CMK (cell line): ENCODE measurements at regions not wholly inside any gene's neighbourhood (a gene's known extent, or its start where the extent isn't known, plus 50 kb on each side); places are given as distances from the start of the nearest gene placed in this dataset.
"Not testable (repeated sequence)": the region's sequence is repeated elsewhere in the genome, so short reads cannot be mapped to it uniquely, and the experiment has no call there.

Experiments used
- DNase-seq: peaks from one replicate; pipeline ENCODE4 v3.0.0-alpha.2; 2010; ENCODE audit warnings: low read depth

GRCh38 chr14:49367696-49368095 is 218.5 kb downstream of the RPS29 start:
- DNase-seq: no peak

GRCh38 chr14:49366416-49366815 is 219.8 kb downstream of the RPS29 start:
- DNase-seq: no peak

GRCh38 chr14:49364752-49365117 is 221.4 kb downstream of the RPS29 start:
- no peak for DNase-seq

- no peak for DNase-seq
Observed at GRCh38 chr14:49363821-49364751, 222.1 kb downstream of the RPS29 start.

- DNase-seq: no peak
Observed at GRCh38 chr14:49362916-49363315, 223.3 kb downstream of the RPS29 start.

GRCh38 chr14:49339130-49339529 is 247.1 kb downstream of the RPS29 start:
- DNase-seq: no peak

- no peak for DNase-seq
Observed at GRCh38 chr14:49319810-49320209, 266.4 kb downstream of the RPS29 start.

- DNase-seq: no peak
Observed at GRCh38 chr14:49315570-49315969, 270.6 kb downstream of the RPS29 start.

GRCh38 chr14:49314737-49315136 is 271.4 kb downstream of the RPS29 start:
- no peak for DNase-seq

- DNase-seq: no peak
Observed at GRCh38 chr14:49313108-49313507, 273.1 kb downstream of the RPS29 start.

GRCh38 chr14:49310298-49310697 is 275.9 kb downstream of the RPS29 start:
- no peak for DNase-seq

GRCh38 chr14:49306152-49306751 is 279.9 kb downstream of the RPS29 start:
- no peak for DNase-seq

GRCh38 chr14:49303946-49304516 is 282.1 kb downstream of the RPS29 start:
- DNase-seq: no peak

- DNase-seq: no peak
Observed at GRCh38 chr14:49297102-49297501, 289.1 kb downstream of the RPS29 start.

- DNase-seq: no peak
Observed at GRCh38 chr14:49294621-49295148, 291.5 kb downstream of the RPS29 start.

GRCh38 chr14:49287004-49287403 is 299.2 kb downstream of the RPS29 start:
- DNase-seq: no peak

GRCh38 chr14:49286257-49286983 is 299.8 kb downstream of the RPS29 start:
- no peak for DNase-seq

GRCh38 chr14:49280566-49280965 is 305.6 kb downstream of the RPS29 start:
- DNase-seq: no peak

GRCh38 chr14:49250517-49250916 is 335.7 kb downstream of the RPS29 start:
- no peak for DNase-seq

GRCh38 chr14:49250109-49250508 is 336.1 kb downstream of the RPS29 start:
- no peak for DNase-seq

GRCh38 chr14:49249022-49249421 is 337.2 kb downstream of the RPS29 start:
- DNase-seq: no peak

GRCh38 chr14:49243777-49244176 is 342.4 kb downstream of the RPS29 start:
- DNase-seq: not testable (repeated sequence)
